A673 (cell line): ENCODE measurements at regions not wholly inside any gene's neighbourhood (a gene's known extent, or its start where the extent isn't known, plus 50 kb on each side); places are given as distances from the start of the nearest gene placed in this dataset.

ENCODE experiments used
- BruUV-seq: library from RNA; stranded (reverse); fragments of 400-500 nt; replicated peaks from 2 replicates; lab custom pipeline; 2021; lab: Mats Ljungman, UMichigan
- CTCF ChIA-PET: fragments of 300-600 bp; sonication (Branson Sonifier 250); formaldehyde crosslinking; loops from one replicate; lab custom pipeline; 2022; ENCODE audit warnings: antibody characterized with exemption; lab: Charles Lee
- POLR2A ChIA-PET: fragments of 300-600 bp; sonication (Branson Sonifier 250); formaldehyde crosslinking; loops from one replicate; lab custom pipeline; 2022; ENCODE audit warnings: antibody characterized with exemption; ENCODE audit not compliant: low non-redundant PET; lab: Charles Lee
- DNase-seq: peaks from one replicate; pipeline ENCODE4 v3.0.0-alpha.2; 2015; ENCODE audit warnings: low spot score
- H3K27ac ChIP-seq: fragments of 200-600 bp; sonication (generic); 2 replicates; pipeline ENCODE4 v1.5.1; 2016; ENCODE audit warnings: mixed run types, low read depth, mild to moderate bottlenecking, mixed read lengths, antibody characterized with exemption, low read length; ENCODE audit not compliant: poor library complexity, severe bottlenecking
- H3K27me3 ChIP-seq: fragments of 200-600 bp; sonication (generic); replicated peaks from 2 replicates; pipeline ENCODE4 v1.6.1; 2017; ENCODE audit warnings: mixed run types, low read depth, mild to moderate bottlenecking, mixed read lengths, antibody characterized with exemption, low read length; ENCODE audit not compliant: insufficient read depth, poor library complexity
- H3K36me3 ChIP-seq: fragments of 200-600 bp; sonication (generic); 2 replicates; pipeline ENCODE4 v1.6.1; 2016; ENCODE audit warnings: mixed run types, mild to moderate bottlenecking, mixed read lengths, antibody characterized with exemption, low read length; ENCODE audit not compliant: insufficient read depth, poor library complexity, severe bottlenecking
- H3K4me1 ChIP-seq: fragments of 200-600 bp; sonication (generic); 2 replicates; pipeline ENCODE4 v1.6.1; 2017; ENCODE audit warnings: mixed run types, mild to moderate bottlenecking, mixed read lengths, antibody characterized with exemption, low read length; ENCODE audit not compliant: insufficient read depth, poor library complexity, severe bottlenecking
- H3K4me3 ChIP-seq: fragments of 200-600 bp; sonication (generic); 2 replicates; pipeline ENCODE4 v1.5.1; 2016; ENCODE audit warnings: low read depth, mixed run types, mild to moderate bottlenecking, mixed read lengths, low read length; ENCODE audit not compliant: poor library complexity, severe bottlenecking
- H3K9me3 ChIP-seq: fragments of 200-600 bp; sonication (generic); 2 replicates; pipeline ENCODE4 v1.6.1; 2016; ENCODE audit warnings: mixed run types, low read depth, mild to moderate bottlenecking, mixed read lengths, antibody characterized with exemption, low read length; ENCODE audit not compliant: poor library complexity, severe bottlenecking
- EZH2 ChIP-seq: fragments of 200-600 bp; sonication (generic); IDR thresholded peaks from 2 replicates; pipeline ENCODE4 v1.6.1; 2017; ENCODE audit warnings: borderline replicate concordance, low read depth, mild to moderate bottlenecking, mixed read lengths, antibody characterized with exemption, low read length; ENCODE audit not compliant: poor library complexity, severe bottlenecking
- intact Hi-C: fragments of 100-400 bp; cut with micrococcal nuclease; formaldehyde crosslinking; loops from one replicate; pipeline ENCODE4 v1.10.0; 2022; ENCODE audit not compliant: unreplicated experiment
- TF ChIP-seq, protein P1 (sequence below): fragments of 300-800, 200-600 bp; sonication (generic); conservative IDR thresholded peaks from 2 replicates; pipeline ENCODE4 v1.5.1; 2017; ENCODE audit warnings: low read depth, mild to moderate bottlenecking, antibody characterized with exemption, low read length, moderate library complexity, mixed read lengths

DNA sequence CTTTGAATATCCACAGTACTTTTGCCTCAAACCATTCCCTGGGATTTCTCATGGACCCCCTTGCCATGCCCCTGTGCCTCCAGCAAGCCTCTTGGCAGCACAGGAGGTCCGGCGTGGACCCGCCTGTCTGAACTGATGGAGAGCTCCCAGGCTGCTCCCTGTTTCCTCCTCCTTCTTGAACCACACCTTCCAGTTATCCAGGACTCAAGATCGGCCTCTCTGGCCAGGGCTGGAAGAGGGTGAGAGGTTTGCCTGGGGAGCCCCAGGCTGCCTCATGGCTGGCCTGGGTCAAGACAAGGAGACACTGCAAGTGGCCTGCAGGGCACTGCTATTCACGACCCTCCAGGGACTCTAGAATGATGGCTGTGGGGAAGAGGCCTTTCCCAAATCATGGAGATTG lies 93.6 kb upstream of the WASF3 start:
- CTCF ChIA-PET = no interaction called here

DNA sequence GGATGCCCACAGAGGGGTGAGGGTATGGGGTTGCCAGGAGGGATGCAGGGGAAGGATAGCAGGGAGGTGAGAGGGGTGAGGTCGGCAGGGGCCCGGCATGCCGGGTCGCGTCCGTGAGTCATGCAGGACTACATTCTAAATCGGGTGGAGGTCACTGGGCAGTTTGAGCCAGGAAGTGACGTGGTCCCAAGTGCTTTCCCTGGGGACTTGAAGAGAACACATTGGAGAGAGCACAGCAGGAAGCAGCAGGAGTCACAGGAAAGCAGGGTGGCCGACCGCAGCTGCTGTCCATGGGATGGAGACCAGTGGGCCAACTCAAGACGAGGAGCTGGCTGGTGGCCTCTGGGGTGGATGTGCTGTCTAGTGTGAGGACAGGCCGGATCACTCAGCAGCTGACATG lies 92.0 kb upstream of the WASF3 start:
- H3K27me3 ChIP-seq = no peaks in the 10 kb centered on the region
- ChIA-PET CTCF (no interaction called here), POLR2A (no interaction called here)
- no TSS peak for BruUV-seq
- no peak overlapping the region for H3K27ac ChIP-seq
- H3K9me3 ChIP-seq = no peaks in the 10 kb centered on the region
- no peaks in the 10 kb centered on the region for H3K36me3 ChIP-seq
- DNase-seq = no peak
- intact Hi-C loops = no loop called here
- no peak overlapping the region for H3K4me3 ChIP-seq
- no peaks in the 10 kb centered on the region for H3K4me1 ChIP-seq
- TF ChIP-seq, protein P1, sequence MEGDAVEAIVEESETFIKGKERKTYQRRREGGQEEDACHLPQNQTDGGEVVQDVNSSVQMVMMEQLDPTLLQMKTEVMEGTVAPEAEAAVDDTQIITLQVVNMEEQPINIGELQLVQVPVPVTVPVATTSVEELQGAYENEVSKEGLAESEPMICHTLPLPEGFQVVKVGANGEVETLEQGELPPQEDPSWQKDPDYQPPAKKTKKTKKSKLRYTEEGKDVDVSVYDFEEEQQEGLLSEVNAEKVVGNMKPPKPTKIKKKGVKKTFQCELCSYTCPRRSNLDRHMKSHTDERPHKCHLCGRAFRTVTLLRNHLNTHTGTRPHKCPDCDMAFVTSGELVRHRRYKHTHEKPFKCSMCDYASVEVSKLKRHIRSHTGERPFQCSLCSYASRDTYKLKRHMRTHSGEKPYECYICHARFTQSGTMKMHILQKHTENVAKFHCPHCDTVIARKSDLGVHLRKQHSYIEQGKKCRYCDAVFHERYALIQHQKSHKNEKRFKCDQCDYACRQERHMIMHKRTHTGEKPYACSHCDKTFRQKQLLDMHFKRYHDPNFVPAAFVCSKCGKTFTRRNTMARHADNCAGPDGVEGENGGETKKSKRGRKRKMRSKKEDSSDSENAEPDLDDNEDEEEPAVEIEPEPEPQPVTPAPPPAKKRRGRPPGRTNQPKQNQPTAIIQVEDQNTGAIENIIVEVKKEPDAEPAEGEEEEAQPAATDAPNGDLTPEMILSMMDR = no peak
- no peak for TF ChIP-seq EZH2

More for the DNA sequence above, 93.6 kb upstream of the WASF3 start:
- intact Hi-C loops = no loop called here
- H3K27me3 ChIP-seq = peaks cover 1% of the 10 kb centered on the region
- no peak overlapping the region for H3K4me3 ChIP-seq
- POLR2A ChIA-PET = no interaction called here
- TF ChIP-seq EZH2 = no peak
- TF ChIP-seq, protein P1 = no peak
- no TSS peak for BruUV-seq
- DNase-seq = no peak
- no peaks in the 10 kb centered on the region for H3K9me3 ChIP-seq
- no peak overlapping the region for H3K27ac ChIP-seq
- no peaks in the 10 kb centered on the region for H3K36me3 ChIP-seq
- no peaks in the 10 kb centered on the region for H3K4me1 ChIP-seq

DNA sequence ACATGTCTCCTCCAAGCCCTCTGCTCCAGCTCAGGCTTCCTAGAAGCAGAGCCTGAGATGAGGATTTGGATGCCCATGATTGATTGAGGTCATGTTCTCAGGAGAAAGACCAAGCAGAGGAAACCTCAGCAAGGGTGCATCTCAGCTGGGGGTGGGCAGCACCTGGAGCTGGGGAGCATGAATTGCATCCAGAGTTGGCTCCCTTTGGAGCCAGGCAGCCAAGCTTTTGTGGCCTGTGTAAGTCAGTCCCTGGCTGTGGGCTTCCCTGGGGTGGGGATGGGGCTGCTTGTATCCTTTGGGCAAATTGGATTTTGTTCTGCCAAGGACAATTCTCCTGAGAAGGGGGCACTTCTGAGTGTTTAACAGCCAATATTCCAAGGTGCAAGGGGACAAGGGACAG lies 91.5 kb upstream of the WASF3 start:
- DNase-seq = no peak
- Histone ChIP-seq H3K4me3 (no peak overlapping the region), H3K27ac (no peak overlapping the region), H3K36me3 (no peaks in the 10 kb centered on the region), H3K9me3 (no peaks in the 10 kb centered on the region), H3K27me3 (no peaks in the 10 kb centered on the region), H3K4me1 (no peaks in the 10 kb centered on the region)
- intact Hi-C loops = no loop called here
- ChIA-PET POLR2A (no interaction called here), CTCF (no interaction called here)
- TF ChIP-seq, protein P1 = no peak
- BruUV-seq = no TSS peak
